Endothelial cell of umbilical vein (primary cell): ENCODE measurements at regions not wholly inside any gene's neighbourhood (a gene's known extent, or its start where the extent isn't known, plus 50 kb on each side); places are given as distances from the start of the nearest gene placed in this dataset.

Experiments
- BruUV-seq: library from RNA; stranded (reverse); fragments of 400-500 nt; replicated peaks from 2 replicates; lab custom pipeline; 2021; lab: Mats Ljungman, UMichigan
- CTCF ChIA-PET: fragments of 300-600, 350-600 bp; sonication (Branson Sonifier 250); formaldehyde crosslinking; loops from one replicate; lab custom pipeline; 2021; ENCODE audit warnings: antibody characterized with exemption, inconsistent platforms; lab: Charles Lee
- POLR2A ChIA-PET: fragments of 300-600, 350-600 bp; sonication (Branson Sonifier 250); formaldehyde crosslinking; loops from one replicate; lab custom pipeline; 2021; ENCODE audit warnings: antibody characterized with exemption, inconsistent platforms; lab: Charles Lee
- DNase-seq: peaks from one replicate; pipeline ENCODE4 v3.0.0-alpha.2; 2011; ENCODE audit warnings: low read depth, low spot score
- FAIRE-seq: peaks from 2 replicates; lab custom pipeline; 2011; peaks lifted over from hg19 to GRCh38; lab: Jason Lieb, UNC
- H2AFZ ChIP-seq: 2 replicates; pipeline ENCODE4 v1.6.0; 2012; ENCODE audit warnings: low read depth, low read length, control low read depth, inconsistent platforms
- H3K27ac ChIP-seq: 2 replicates; pipeline ENCODE4 v1.5.1; 2011; ENCODE audit warnings: low read depth, mild to moderate bottlenecking, control low read depth, low read length, moderate library complexity; ENCODE audit not compliant: insufficient read depth
- H3K27me3 ChIP-seq, 2 experiments: 2 replicates each; pipeline versions ENCODE4 v1.6.0 to v1.6.1; 2011; ENCODE audit warnings: low read length in 2 of 2, mixed read lengths in 1 of 2; ENCODE audit not compliant: control insufficient read depth in 2 of 2, insufficient read depth in 2 of 2
- H3K36me3 ChIP-seq, 2 experiments: 2 replicates in 1 of 2; 3 replicates in 1 of 2; pipeline ENCODE4 v1.5.1; 2011; ENCODE audit warnings: low read length in 2 of 2, mild to moderate bottlenecking in 1 of 2, moderate library complexity in 1 of 2; ENCODE audit not compliant: control insufficient read depth in 2 of 2, insufficient read depth in 2 of 2; ENCODE audit errors: extremely low read depth in 1 of 2
- H3K4me1 ChIP-seq: 3 replicates; pipeline ENCODE4 v1.5.1; 2011; ENCODE audit warnings: mild to moderate bottlenecking, low read length; ENCODE audit not compliant: control insufficient read depth, insufficient read depth; ENCODE audit errors: extremely low read depth
- H3K4me2 ChIP-seq: 2 replicates; pipeline ENCODE4 v1.6.1; 2011; ENCODE audit warnings: low read length, control low read depth, mixed read lengths; ENCODE audit not compliant: insufficient read depth
- H3K4me3 ChIP-seq, 3 experiments: fragments of 200-600 bp in 1 of 3; sonication (generic), shearing (Covaris generic) in 1 of 3; replicated peaks in 1 of 3; 2 replicates each; pipeline ENCODE4 v1.5.1; 2011 to 2016; ENCODE audit warnings: control low read depth in 3 of 3, low read length in 3 of 3, mild to moderate bottlenecking in 2 of 3, inconsistent platforms in 1 of 3, low read depth in 1 of 3, moderate library complexity in 1 of 3; ENCODE audit not compliant: insufficient read depth in 1 of 3
- H3K79me2 ChIP-seq: 2 replicates; pipeline ENCODE4 v1.6.0; 2012; ENCODE audit warnings: low read length, inconsistent platforms; ENCODE audit not compliant: control insufficient read depth, insufficient read depth
- H3K9ac ChIP-seq: replicated peaks from 2 replicates; pipeline ENCODE3; 2011; ENCODE audit warnings: low read length, control low read depth; ENCODE audit not compliant: insufficient read depth; ENCODE audit errors: extremely low read depth
- H3K9me1 ChIP-seq: replicated peaks from 3 replicates; pipeline ENCODE4 v1.6.0; 2011; ENCODE audit warnings: mild to moderate bottlenecking, low read length; ENCODE audit not compliant: control insufficient read depth, insufficient read depth; ENCODE audit errors: extremely low read depth
- H3K9me3 ChIP-seq: replicated peaks from 2 replicates; pipeline ENCODE4 v1.5.1; 2012; ENCODE audit warnings: low read length, inconsistent platforms; ENCODE audit not compliant: control insufficient read depth, insufficient read depth
- H4K20me1 ChIP-seq: replicated peaks from 2 replicates; pipeline ENCODE3; 2011; ENCODE audit warnings: mild to moderate bottlenecking, low read length; ENCODE audit not compliant: control insufficient read depth, insufficient read depth; ENCODE audit errors: extremely low read depth
- EZH2 ChIP-seq: IDR thresholded peaks from 2 replicates; pipeline ENCODE4 v1.6.1; 2012; ENCODE audit warnings: borderline replicate concordance, low read depth, mild to moderate bottlenecking, moderate library complexity, low read length, inconsistent platforms; ENCODE audit not compliant: severe bottlenecking
- FOS ChIP-seq: IDR thresholded peaks from 2 replicates; pipeline ENCODE4 v1.6.1; 2011; ENCODE audit warnings: mild to moderate bottlenecking, low read length, moderate library complexity, borderline replicate concordance; ENCODE audit not compliant: insufficient read depth
- GATA2 ChIP-seq: IDR thresholded peaks from 2 replicates; pipeline ENCODE4 v1.7.0; 2011; ENCODE audit warnings: low read depth, mild to moderate bottlenecking, moderate library complexity, mixed read lengths, low read length; ENCODE audit not compliant: insufficient read length, insufficient read depth
- JUN ChIP-seq: IDR thresholded peaks from 2 replicates; pipeline ENCODE4 v1.6.1; 2011; ENCODE audit warnings: borderline replicate concordance, low read depth; ENCODE audit not compliant: insufficient read length, insufficient read depth
- MAX ChIP-seq: IDR thresholded peaks from 2 replicates; pipeline ENCODE4 v1.6.1; 2011; ENCODE audit not compliant: insufficient read depth, insufficient read length
- MYC ChIP-seq: IDR thresholded peaks from one replicate; pipeline ENCODE4 v1.6.1; 2011; ENCODE audit warnings: mild to moderate bottlenecking, low read depth, low read length
- POLR2A ChIP-seq: IDR thresholded peaks from 2 replicates; pipeline ENCODE4 v1.6.1; 2012; ENCODE audit warnings: low read depth, mild to moderate bottlenecking, control low read depth, low read length
- POLR2AphosphoS5 ChIP-seq: IDR thresholded peaks from 2 replicates; pipeline ENCODE4 v1.6.1; 2012; ENCODE audit warnings: low read depth, mild to moderate bottlenecking, control low read depth, low read length, moderate library complexity; ENCODE audit not compliant: insufficient read depth
- dilution Hi-C: fragments of 300-500 bp; cut with MboI; formaldehyde crosslinking; loops from one replicate; pipeline ENCODE4 v1.15.0; 2019; ENCODE audit warnings: low sequenced_read_pairs; ENCODE audit not compliant: extremely low pct_ligation_motif_present
- intact Hi-C: fragments of 100-400 bp; cut with micrococcal nuclease; formaldehyde crosslinking; loops from one replicate; pipeline ENCODE4 v1.10.0; 2022
- TF ChIP-seq, protein P1 (sequence below), 2 donors: IDR thresholded peaks; 1 replicate in 1 of 2; 2 replicates in 1 of 2; pipeline ENCODE4 v1.5.1; 2011; ENCODE audit warnings: low read length in 2 of 2, mild to moderate bottlenecking in 2 of 2, moderate library complexity in 2 of 2, control low read depth in 1 of 2, inconsistent platforms in 1 of 2, low read depth in 1 of 2; ENCODE audit not compliant: insufficient read depth in 1 of 2; ENCODE audit errors: extremely low read depth in 1 of 2

DNA sequence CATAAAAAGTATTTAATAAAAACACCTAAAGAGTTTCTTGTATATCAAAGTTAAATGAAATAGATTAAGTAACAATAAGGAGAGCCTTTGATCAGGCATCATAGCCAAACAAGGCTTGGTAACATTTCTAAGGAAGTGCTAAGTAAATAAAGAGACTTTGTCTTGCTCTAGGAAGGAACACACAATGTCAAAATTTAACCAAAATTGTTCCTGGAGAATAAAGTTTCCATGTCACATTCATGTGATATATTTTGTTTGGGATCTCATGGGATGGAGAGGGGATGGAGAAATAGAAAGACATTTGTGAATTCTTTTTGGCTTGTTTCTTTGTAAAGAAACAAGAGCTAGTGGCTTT is 201.9 kb upstream of the DTNBP1 start:
- no peak overlapping the region for H3K4me2 ChIP-seq
- dilution Hi-C loops = no loop called here
- H3K9me3 ChIP-seq = no peaks in the 10 kb centered on the region
- no peak overlapping the region for H2AFZ ChIP-seq
- ChIA-PET CTCF (interaction anchor here (1.6 kb wide), 1 partner anchor 20 kb away, joined by 5 read pairs; no protein-coding TSS in a partner anchor), POLR2A (no interaction called here)
- H3K36me3 ChIP-seq = no peaks in the 10 kb centered on the region
- BruUV-seq = no TSS peak
- TF ChIP-seq FOS (no peak), MYC (no peak), JUN (no peak), POLR2AphosphoS5 (no peak), MAX (no peak), POLR2A (no peak)
- peaks cover 2% of the 10 kb centered on the region for H3K4me1 ChIP-seq
- H3K79me2 ChIP-seq = no peaks in the 10 kb centered on the region
- H3K9me1 ChIP-seq = no peaks in the 10 kb centered on the region
- FAIRE-seq (no peak), DNase-seq (no peak)
- intact Hi-C loops = no loop called here
- H3K4me3 ChIP-seq = no peak overlapping the region
- no peaks in the 10 kb centered on the region for H3K27me3 ChIP-seq
- H3K27ac ChIP-seq = no peak overlapping the region
- H4K20me1 ChIP-seq = no peaks in the 10 kb centered on the region
- no peak overlapping the region for H3K9ac ChIP-seq

DNA sequence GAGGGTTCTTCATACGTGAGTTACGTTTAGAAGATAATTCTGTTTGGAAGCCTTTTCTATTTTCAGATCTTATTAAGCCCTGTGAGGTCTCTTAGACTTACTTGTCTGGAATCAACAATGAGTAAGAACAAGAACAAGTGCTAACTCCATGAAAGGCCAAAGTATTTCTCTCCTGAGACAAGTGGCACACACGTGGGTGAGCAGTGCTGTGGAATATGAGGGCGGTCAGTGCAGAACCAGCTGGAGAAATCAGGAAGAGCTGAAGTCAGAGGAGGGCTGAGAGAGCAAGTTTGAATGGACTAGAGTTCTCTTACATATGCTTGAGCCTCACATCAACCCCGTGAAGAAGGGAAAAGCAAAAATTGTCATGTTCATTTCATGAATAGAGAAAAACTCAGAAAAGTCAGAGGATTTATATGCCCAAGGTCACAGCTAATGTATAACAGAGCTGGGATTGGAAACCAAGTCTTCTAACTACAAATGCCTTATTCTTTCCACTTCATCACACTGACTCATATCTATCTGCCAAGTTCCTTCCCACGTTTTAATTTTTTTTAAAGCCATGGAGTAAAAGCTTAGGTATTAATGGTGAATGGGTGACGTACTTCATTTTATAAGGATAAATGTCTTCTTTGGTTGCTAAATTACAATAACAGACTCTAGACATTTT is 201.3 kb upstream of the DTNBP1 start:
- H3K27me3 ChIP-seq = no peaks in the 10 kb centered on the region
- DNase-seq (no peak), FAIRE-seq (no peak)
- H3K9ac ChIP-seq = no peak overlapping the region
- intact Hi-C loops = no loop called here
- no peaks in the 10 kb centered on the region for H4K20me1 ChIP-seq
- TF ChIP-seq MAX (no peak), POLR2A (no peak), JUN (no peak), POLR2AphosphoS5 (no peak), EZH2 (no peak), GATA2 (no peak), FOS (no peak), MYC (no peak)
- TF ChIP-seq, protein P1, sequence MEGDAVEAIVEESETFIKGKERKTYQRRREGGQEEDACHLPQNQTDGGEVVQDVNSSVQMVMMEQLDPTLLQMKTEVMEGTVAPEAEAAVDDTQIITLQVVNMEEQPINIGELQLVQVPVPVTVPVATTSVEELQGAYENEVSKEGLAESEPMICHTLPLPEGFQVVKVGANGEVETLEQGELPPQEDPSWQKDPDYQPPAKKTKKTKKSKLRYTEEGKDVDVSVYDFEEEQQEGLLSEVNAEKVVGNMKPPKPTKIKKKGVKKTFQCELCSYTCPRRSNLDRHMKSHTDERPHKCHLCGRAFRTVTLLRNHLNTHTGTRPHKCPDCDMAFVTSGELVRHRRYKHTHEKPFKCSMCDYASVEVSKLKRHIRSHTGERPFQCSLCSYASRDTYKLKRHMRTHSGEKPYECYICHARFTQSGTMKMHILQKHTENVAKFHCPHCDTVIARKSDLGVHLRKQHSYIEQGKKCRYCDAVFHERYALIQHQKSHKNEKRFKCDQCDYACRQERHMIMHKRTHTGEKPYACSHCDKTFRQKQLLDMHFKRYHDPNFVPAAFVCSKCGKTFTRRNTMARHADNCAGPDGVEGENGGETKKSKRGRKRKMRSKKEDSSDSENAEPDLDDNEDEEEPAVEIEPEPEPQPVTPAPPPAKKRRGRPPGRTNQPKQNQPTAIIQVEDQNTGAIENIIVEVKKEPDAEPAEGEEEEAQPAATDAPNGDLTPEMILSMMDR (IDR thresholded peaks at IDR 0.05; ENCODE audit: extremely low read depth in 1 of 2, insufficient read depth in 1 of 2, low read depth in 1 of 2, low read length in 2 of 2) = no peak
- H3K79me2 ChIP-seq = no peaks in the 10 kb centered on the region
- POLR2A ChIA-PET = no interaction called here
- H3K4me2 ChIP-seq = no peak overlapping the region
- no peaks in the 10 kb centered on the region for H3K36me3 ChIP-seq
- no peaks in the 10 kb centered on the region for H3K4me1 ChIP-seq
- CTCF ChIA-PET = no interaction called here
- H3K4me3 ChIP-seq = no peak overlapping the region
- H3K27ac ChIP-seq = no peak overlapping the region
- H3K9me3 ChIP-seq = no peaks in the 10 kb centered on the region
- no peak overlapping the region for H2AFZ ChIP-seq
- H3K9me1 ChIP-seq = no peaks in the 10 kb centered on the region
- BruUV-seq = no TSS peak
- dilution Hi-C loops = no loop called here
